GM12891 (cell line): ENCODE measurements at regions not wholly inside any gene's neighbourhood (a gene's known extent, or its start where the extent isn't known, plus 50 kb on each side); places are given as distances from the start of the nearest gene placed in this dataset.

ENCODE experiments used
- POLR2A ChIP-seq: IDR thresholded peaks from 2 replicates; pipeline ENCODE4 v1.6.1; 2011; ENCODE audit warnings: low read depth, low read length, control low read depth
- TAF1 ChIP-seq: IDR thresholded peaks from 2 replicates; pipeline ENCODE4 v1.6.1; 2011; ENCODE audit warnings: low read depth, low read length, control low read depth

DNA sequence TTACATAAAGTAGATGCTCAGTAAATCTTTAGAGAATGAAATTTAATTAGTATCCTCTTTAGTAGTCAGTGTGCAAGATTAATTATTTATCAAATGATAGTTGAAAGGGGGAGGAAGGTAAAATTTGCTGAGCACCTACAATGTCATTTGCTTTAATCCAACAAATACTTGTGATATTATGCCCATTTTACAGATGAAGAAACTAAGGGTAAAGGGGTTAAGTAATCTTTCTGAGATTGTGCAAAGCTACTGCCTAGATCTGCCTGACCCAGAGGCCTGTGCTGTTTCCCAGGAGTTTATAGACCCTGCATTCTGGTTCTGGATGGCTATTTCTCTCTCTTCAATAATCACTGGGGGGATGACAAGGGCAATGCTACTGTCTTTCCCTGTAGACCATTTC is 58.3 kb upstream of the BACH2 start:
- TF ChIP-seq TAF1 (no peak), POLR2A (no peak)
